SK-N-SH treated with all-trans-retinoic acid at 6 μM for 48 hours (cell line): ENCODE measurements at regions not wholly inside any gene's neighbourhood (a gene's known extent, or its start where the extent isn't known, plus 50 kb on each side); places are given as distances from the start of the nearest gene placed in this dataset.

Source experiments
- CSDC2 ChIP-seq: fragments of 250-450 bp; sonication (Bioruptor Pico); IDR thresholded peaks from 2 replicates; pipeline ENCODE4 v1.5.0; 2020; ENCODE audit warnings: mild to moderate bottlenecking, moderate library complexity
- GLIS3 ChIP-seq: fragments of 250-450 bp; sonication (Bioruptor Pico); IDR thresholded peaks from 2 replicates; pipeline ENCODE4 v1.5.0; 2020; ENCODE audit warnings: mild to moderate bottlenecking, moderate library complexity
- RARB ChIP-seq: fragments of 250-450 bp; sonication (Bioruptor Pico); IDR thresholded peaks from 2 replicates; pipeline ENCODE4 v1.8.0; 2021; ENCODE audit warnings: mild to moderate bottlenecking, moderate library complexity
- TCF4 ChIP-seq: fragments of 250-450 bp; sonication (Bioruptor Pico); IDR thresholded peaks from 2 replicates; pipeline ENCODE4 v1.8.0; 2021; ENCODE audit warnings: mild to moderate bottlenecking, moderate library complexity, borderline replicate concordance
- TSHZ2 ChIP-seq: fragments of 250-450 bp; sonication (Bioruptor Pico); IDR thresholded peaks from 2 replicates; pipeline ENCODE4 v1.5.0; 2020; ENCODE audit warnings: mild to moderate bottlenecking, moderate library complexity
- ZC3H10 ChIP-seq: fragments of 250-450 bp; sonication (Bioruptor Pico); IDR thresholded peaks from 2 replicates; pipeline ENCODE4 v1.5.1; 2021; ENCODE audit warnings: mild to moderate bottlenecking, moderate library complexity
- ZFP3 ChIP-seq: fragments of 250-450 bp; sonication (Bioruptor Pico); IDR thresholded peaks from 2 replicates; pipeline ENCODE4 v1.5.0; 2020; ENCODE audit warnings: mild to moderate bottlenecking, moderate library complexity
- ZNF8 ChIP-seq: fragments of 450-650 bp; formaldehyde crosslinking; IDR thresholded peaks from 2 replicates; pipeline ENCODE4 v1.5.0; 2020; ENCODE audit warnings: mild to moderate bottlenecking, moderate library complexity
- TF ChIP-seq, protein P1 (sequence below): fragments of 250-450 bp; sonication (Bioruptor Pico); IDR thresholded peaks from 2 replicates; pipeline ENCODE4 v1.5.1; 2020; ENCODE audit warnings: low read depth, mild to moderate bottlenecking, moderate library complexity
- TF ChIP-seq, protein P2 (sequence below): fragments of 250-450 bp; sonication (Bioruptor Pico); IDR thresholded peaks from 2 replicates; pipeline ENCODE4 v1.8.0; 2020; ENCODE audit warnings: mild to moderate bottlenecking, moderate library complexity, borderline replicate concordance

GRCh38 chr5:135266303-135266635 is 132.8 kb downstream of the MACROH2A1 start:
- no peak for TF ChIP-seq ZNF8 (CRISPR knock-in tag)
- TF ChIP-seq, protein P1, sequence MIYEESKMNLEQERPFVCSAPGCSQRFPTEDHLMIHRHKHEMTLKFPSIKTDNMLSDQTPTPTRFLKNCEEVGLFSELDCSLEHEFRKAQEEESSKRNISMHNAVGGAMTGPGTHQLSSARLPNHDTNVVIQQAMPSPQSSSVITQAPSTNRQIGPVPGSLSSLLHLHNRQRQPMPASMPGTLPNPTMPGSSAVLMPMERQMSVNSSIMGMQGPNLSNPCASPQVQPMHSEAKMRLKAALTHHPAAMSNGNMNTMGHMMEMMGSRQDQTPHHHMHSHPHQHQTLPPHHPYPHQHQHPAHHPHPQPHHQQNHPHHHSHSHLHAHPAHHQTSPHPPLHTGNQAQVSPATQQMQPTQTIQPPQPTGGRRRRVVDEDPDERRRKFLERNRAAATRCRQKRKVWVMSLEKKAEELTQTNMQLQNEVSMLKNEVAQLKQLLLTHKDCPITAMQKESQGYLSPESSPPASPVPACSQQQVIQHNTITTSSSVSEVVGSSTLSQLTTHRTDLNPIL: no peak
- no peak for TF ChIP-seq TSHZ2 (CRISPR knock-in tag)
- TF ChIP-seq TCF4 (CRISPR knock-in tag): no peak
- TF ChIP-seq CSDC2: no peak
- no peak for TF ChIP-seq ZC3H10 (CRISPR knock-in tag)
- no peak for TF ChIP-seq ZFP3 (CRISPR knock-in tag)
- no peak for TF ChIP-seq GLIS3 (CRISPR knock-in tag)
- no peak for TF ChIP-seq RARB (CRISPR knock-in tag)
- TF ChIP-seq, protein P2, sequence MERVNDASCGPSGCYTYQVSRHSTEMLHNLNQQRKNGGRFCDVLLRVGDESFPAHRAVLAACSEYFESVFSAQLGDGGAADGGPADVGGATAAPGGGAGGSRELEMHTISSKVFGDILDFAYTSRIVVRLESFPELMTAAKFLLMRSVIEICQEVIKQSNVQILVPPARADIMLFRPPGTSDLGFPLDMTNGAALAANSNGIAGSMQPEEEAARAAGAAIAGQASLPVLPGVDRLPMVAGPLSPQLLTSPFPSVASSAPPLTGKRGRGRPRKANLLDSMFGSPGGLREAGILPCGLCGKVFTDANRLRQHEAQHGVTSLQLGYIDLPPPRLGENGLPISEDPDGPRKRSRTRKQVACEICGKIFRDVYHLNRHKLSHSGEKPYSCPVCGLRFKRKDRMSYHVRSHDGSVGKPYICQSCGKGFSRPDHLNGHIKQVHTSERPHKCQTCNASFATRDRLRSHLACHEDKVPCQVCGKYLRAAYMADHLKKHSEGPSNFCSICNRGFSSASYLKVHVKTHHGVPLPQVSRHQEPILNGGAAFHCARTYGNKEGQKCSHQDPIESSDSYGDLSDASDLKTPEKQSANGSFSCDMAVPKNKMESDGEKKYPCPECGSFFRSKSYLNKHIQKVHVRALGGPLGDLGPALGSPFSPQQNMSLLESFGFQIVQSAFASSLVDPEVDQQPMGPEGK (CRISPR knock-in tag): no peak
